Liver (tissue), 8 donors: ENCODE measurements at regions not wholly inside any gene's neighbourhood (a gene's known extent, or its start where the extent isn't known, plus 50 kb on each side); places are given as distances from the start of the nearest gene placed in this dataset.

Experiments used
- DNase-seq: peaks from one replicate; pipeline ENCODE4 v3.0.0-alpha.2; 2017; ENCODE audit warnings: low spot score
- H3K27ac ChIP-seq, 2 donors: one replicate each; pipeline ENCODE4 v1.7.0; 2013; ENCODE audit warnings: inconsistent platforms in 2 of 2, low read length in 2 of 2, control low read depth in 1 of 2, low read depth in 1 of 2, mild to moderate bottlenecking in 1 of 2
- H3K27me3 ChIP-seq, 4 donors: one replicate each; pipeline versions ENCODE4 v1.6.1 to v1.7.0; 2013; ENCODE audit warnings: low read length in 3 of 4, inconsistent platforms in 1 of 4, mild to moderate bottlenecking in 1 of 4, moderate library complexity in 1 of 4; ENCODE audit not compliant: control insufficient read depth in 4 of 4, insufficient read depth in 4 of 4
- H3K36me3 ChIP-seq, 4 donors: one replicate each; pipeline versions ENCODE4 v1.6.1 to v1.7.0; 2013; ENCODE audit warnings: low read length in 3 of 4, mild to moderate bottlenecking in 3 of 4, low read depth in 1 of 4, moderate library complexity in 1 of 4; ENCODE audit not compliant: control insufficient read depth in 4 of 4, insufficient read depth in 3 of 4
- H3K4me1 ChIP-seq, 4 donors: one replicate each; pipeline versions ENCODE4 v1.6.1 to v1.7.0; 2013; ENCODE audit warnings: low read length in 3 of 4, mild to moderate bottlenecking in 3 of 4, moderate library complexity in 1 of 4; ENCODE audit not compliant: control insufficient read depth in 4 of 4, insufficient read depth in 4 of 4
- H3K4me3 ChIP-seq, 3 donors: one replicate each; pipeline versions ENCODE4 v1.6.1 to v1.7.0; 2013; ENCODE audit warnings: low read length in 3 of 3, control low read depth in 1 of 3, low read depth in 1 of 3, mild to moderate bottlenecking in 1 of 3
- H3K9ac ChIP-seq, 2 donors: one replicate each; pipeline ENCODE4 v1.7.0; 2013; ENCODE audit warnings: low read length in 2 of 2, mild to moderate bottlenecking in 2 of 2, moderate library complexity in 2 of 2, control low read depth in 1 of 2, low read depth in 1 of 2
- H3K9me3 ChIP-seq, 4 donors: one replicate each; pipeline versions ENCODE4 v1.6.1 to v1.7.0; 2013; ENCODE audit warnings: low read length in 3 of 4; ENCODE audit not compliant: control insufficient read depth in 4 of 4
- ATF3 ChIP-seq: IDR thresholded peaks from 2 replicates; pipeline ENCODE4 v1.6.1; 2016; ENCODE audit warnings: antibody characterized with exemption
- CTCF ChIP-seq: fragments of 150-350 bp; IDR thresholded peaks from 2 replicates; pipeline ENCODE4 v1.5.1; 2017; ENCODE audit warnings: improper control_type of control experiment, low read depth, low read length; ENCODE audit not compliant: missing input control
- GABPA ChIP-seq, 2 donors: IDR thresholded peaks in 1 of 2; conservative IDR thresholded peaks in 1 of 2; 2 replicates each; pipeline ENCODE4 v1.6.1; 2016; ENCODE audit warnings: antibody characterized with exemption in 2 of 2, mild to moderate bottlenecking in 1 of 2, moderate library complexity in 1 of 2
- HNF4A ChIP-seq, 2 donors: conservative IDR thresholded peaks; 2 replicates each; pipeline ENCODE4 v1.6.1; 2016; ENCODE audit warnings: antibody characterized with exemption in 2 of 2, mild to moderate bottlenecking in 2 of 2
- HNF4G ChIP-seq: IDR thresholded peaks from 2 replicates; pipeline ENCODE4 v1.6.1; 2016; ENCODE audit warnings: antibody characterized with exemption
- JUND ChIP-seq, 2 donors: IDR thresholded peaks; 2 replicates each; pipeline ENCODE4 v1.6.1; 2016; ENCODE audit warnings: antibody characterized with exemption in 2 of 2
- NR2F2 ChIP-seq: IDR thresholded peaks from 2 replicates; pipeline ENCODE4 v1.6.1; 2016; ENCODE audit warnings: antibody characterized with exemption
- RXRA ChIP-seq, 2 donors: IDR thresholded peaks; 2 replicates each; pipeline ENCODE4 v1.6.1; 2017 to 2018; ENCODE audit warnings: antibody characterized with exemption in 2 of 2, mild to moderate bottlenecking in 1 of 2
- YY1 ChIP-seq: IDR thresholded peaks from 2 replicates; pipeline ENCODE4 v1.6.1; 2016; ENCODE audit warnings: antibody characterized with exemption, mild to moderate bottlenecking
- WGBS: extraction: QIAGEN DNeasy Blood & Tissue Kit; methylation state at CpG from one replicate; pipeline ENCODE4 v1.1.7; 2013; 5-methylcytosine and 5-hydroxymethylcytosine counted together
- TF ChIP-seq, protein P1 (sequence below): IDR thresholded peaks from 2 replicates; pipeline ENCODE4 v1.6.1; 2016; ENCODE audit warnings: antibody characterized with exemption
- TF ChIP-seq, protein P2 (sequence below): IDR thresholded peaks from 2 replicates; pipeline ENCODE4 v1.6.1; 2016; ENCODE audit warnings: antibody characterized with exemption, mild to moderate bottlenecking
- donor health status: healthy.
- donor health status: healthy.
- donor health status: healthy.
- donor health status: healthy.
- donor health status: healthy.

GRCh38 chr10:106338486-106338885 lies 826.0 kb downstream of the SORCS1 start:
- Histone ChIP-seq H3K27ac (no peak overlapping the region), H3K4me1 (no peaks in the 10 kb centered on the region), H3K27me3 (no peaks in the 10 kb centered on the region), H3K36me3 (no peaks in the 10 kb centered on the region), H3K9me3 (no peaks in the 10 kb centered on the region), H3K4me3 (no peak overlapping the region), H3K9ac (no peak overlapping the region)
- WGBS, result 22% methylated on average over 2 of the region's 2 CpGs
- TF ChIP-seq ATF3 (no peak), HNF4G (no peak), HNF4A (conservative IDR thresholded peaks at IDR 0.05) (no peak), RXRA (IDR thresholded peaks at IDR 0.05) (no peak), NR2F2 (no peak), CTCF (no peak), JUND (IDR thresholded peaks at IDR 0.05) (no peak)
- TF ChIP-seq, protein P1, sequence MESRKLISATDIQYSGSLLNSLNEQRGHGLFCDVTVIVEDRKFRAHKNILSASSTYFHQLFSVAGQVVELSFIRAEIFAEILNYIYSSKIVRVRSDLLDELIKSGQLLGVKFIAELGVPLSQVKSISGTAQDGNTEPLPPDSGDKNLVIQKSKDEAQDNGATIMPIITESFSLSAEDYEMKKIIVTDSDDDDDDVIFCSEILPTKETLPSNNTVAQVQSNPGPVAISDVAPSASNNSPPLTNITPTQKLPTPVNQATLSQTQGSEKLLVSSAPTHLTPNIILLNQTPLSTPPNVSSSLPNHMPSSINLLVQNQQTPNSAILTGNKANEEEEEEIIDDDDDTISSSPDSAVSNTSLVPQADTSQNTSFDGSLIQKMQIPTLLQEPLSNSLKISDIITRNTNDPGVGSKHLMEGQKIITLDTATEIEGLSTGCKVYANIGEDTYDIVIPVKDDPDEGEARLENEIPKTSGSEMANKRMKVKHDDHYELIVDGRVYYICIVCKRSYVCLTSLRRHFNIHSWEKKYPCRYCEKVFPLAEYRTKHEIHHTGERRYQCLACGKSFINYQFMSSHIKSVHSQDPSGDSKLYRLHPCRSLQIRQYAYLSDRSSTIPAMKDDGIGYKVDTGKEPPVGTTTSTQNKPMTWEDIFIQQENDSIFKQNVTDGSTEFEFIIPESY, result no peak
- TF ChIP-seq, protein P2, sequence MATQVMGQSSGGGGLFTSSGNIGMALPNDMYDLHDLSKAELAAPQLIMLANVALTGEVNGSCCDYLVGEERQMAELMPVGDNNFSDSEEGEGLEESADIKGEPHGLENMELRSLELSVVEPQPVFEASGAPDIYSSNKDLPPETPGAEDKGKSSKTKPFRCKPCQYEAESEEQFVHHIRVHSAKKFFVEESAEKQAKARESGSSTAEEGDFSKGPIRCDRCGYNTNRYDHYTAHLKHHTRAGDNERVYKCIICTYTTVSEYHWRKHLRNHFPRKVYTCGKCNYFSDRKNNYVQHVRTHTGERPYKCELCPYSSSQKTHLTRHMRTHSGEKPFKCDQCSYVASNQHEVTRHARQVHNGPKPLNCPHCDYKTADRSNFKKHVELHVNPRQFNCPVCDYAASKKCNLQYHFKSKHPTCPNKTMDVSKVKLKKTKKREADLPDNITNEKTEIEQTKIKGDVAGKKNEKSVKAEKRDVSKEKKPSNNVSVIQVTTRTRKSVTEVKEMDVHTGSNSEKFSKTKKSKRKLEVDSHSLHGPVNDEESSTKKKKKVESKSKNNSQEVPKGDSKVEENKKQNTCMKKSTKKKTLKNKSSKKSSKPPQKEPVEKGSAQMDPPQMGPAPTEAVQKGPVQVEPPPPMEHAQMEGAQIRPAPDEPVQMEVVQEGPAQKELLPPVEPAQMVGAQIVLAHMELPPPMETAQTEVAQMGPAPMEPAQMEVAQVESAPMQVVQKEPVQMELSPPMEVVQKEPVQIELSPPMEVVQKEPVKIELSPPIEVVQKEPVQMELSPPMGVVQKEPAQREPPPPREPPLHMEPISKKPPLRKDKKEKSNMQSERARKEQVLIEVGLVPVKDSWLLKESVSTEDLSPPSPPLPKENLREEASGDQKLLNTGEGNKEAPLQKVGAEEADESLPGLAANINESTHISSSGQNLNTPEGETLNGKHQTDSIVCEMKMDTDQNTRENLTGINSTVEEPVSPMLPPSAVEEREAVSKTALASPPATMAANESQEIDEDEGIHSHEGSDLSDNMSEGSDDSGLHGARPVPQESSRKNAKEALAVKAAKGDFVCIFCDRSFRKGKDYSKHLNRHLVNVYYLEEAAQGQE, result no peak
- no peak for DNase-seq

DNA sequence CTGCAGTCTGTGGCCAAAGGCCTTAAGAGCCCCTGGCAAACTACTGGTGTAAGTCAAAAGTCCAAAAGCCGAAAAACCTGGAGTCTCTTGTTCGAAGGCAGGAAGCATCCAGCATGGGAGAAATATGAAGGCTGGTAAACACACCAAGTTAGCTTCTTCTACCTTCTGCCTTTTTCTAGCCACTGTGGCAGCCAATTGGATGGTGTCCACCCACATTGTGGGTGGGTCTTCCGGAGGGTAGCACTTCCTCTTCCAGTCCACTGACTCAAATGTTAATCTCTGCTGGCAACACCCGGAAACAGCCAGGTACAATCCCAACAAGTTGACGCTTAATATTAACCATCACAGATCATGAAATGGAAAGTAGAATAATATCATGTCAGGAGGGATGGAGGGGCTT lies 827.6 kb downstream of the SORCS1 start:
- 87% methylated on average over 5 of the region's 5 CpGs for WGBS
- Histone ChIP-seq H3K27ac (no peak overlapping the region), H3K9ac (no peak overlapping the region), H3K36me3 (no peaks in the 10 kb centered on the region), H3K4me1 (no peaks in the 10 kb centered on the region), H3K9me3 (no peaks in the 10 kb centered on the region), H3K4me3 (no peak overlapping the region), H3K27me3 (no peaks in the 10 kb centered on the region)
- no peak for DNase-seq
- TF ChIP-seq YY1 (no peak), HNF4G (no peak), GABPA (IDR thresholded peaks at IDR 0.05 in 1 of 2, conservative IDR thresholded peaks at IDR 0.05 in 1 of 2) (no peak)
- TF ChIP-seq, protein P1, result no peak
